ENCODE measurements at regions not wholly inside any gene's neighbourhood (a gene's known extent, or its start where the extent isn't known, plus 50 kb on each side); places are given as distances from the start of the nearest gene placed in this dataset.

GRCh38 chr16:85510041-85510659 lies 103.0 kb upstream of the GSE1 start:
- intact Hi-C loops (cut with micrococcal nuclease; ENCODE audit: unreplicated experiment) (no loop called here), in situ Hi-C loops (cut with HindIII; ENCODE audit: low pct_unique_long_range_greater_than_20kb, low sequenced_read_pairs) (no loop called here)
- ATAC-seq, result no peak
- DNase-seq (ENCODE audit: low read depth, low spot score), result no peak
- ChIA-PET CTCF (no interaction called here), POLR2A (no interaction called here)
- no TSS peak for BruUV-seq (replicated peaks)
- TF ChIP-seq SIN3A (IDR thresholded peaks at IDR 0.05; ENCODE audit: borderline replicate concordance, insufficient read depth, low read depth, low read length) (no peak), REST (IDR thresholded peaks at IDR 0.05; ENCODE audit: insufficient read depth in 1 of 2, low read depth in 2 of 2, low read length in 1 of 2) (no peak), TCF7L2 (IDR thresholded peaks at IDR 0.05; ENCODE audit: low read depth, low read length) (no peak), POLR2AphosphoS5 (IDR thresholded peaks at IDR 0.05; ENCODE audit: low read depth, low read length) (no peak)
- TF ChIP-seq, protein P1, sequence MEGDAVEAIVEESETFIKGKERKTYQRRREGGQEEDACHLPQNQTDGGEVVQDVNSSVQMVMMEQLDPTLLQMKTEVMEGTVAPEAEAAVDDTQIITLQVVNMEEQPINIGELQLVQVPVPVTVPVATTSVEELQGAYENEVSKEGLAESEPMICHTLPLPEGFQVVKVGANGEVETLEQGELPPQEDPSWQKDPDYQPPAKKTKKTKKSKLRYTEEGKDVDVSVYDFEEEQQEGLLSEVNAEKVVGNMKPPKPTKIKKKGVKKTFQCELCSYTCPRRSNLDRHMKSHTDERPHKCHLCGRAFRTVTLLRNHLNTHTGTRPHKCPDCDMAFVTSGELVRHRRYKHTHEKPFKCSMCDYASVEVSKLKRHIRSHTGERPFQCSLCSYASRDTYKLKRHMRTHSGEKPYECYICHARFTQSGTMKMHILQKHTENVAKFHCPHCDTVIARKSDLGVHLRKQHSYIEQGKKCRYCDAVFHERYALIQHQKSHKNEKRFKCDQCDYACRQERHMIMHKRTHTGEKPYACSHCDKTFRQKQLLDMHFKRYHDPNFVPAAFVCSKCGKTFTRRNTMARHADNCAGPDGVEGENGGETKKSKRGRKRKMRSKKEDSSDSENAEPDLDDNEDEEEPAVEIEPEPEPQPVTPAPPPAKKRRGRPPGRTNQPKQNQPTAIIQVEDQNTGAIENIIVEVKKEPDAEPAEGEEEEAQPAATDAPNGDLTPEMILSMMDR (IDR thresholded peaks at IDR 0.05), result no peak
- Histone ChIP-seq H3K4me1 (ENCODE audit: control insufficient read depth, insufficient read depth, low read length) (peaks cover 25% of the 10 kb centered on the region), H3K27ac (ENCODE audit: low read length) (no peak overlapping the region), H3K4me3 (ENCODE audit: low read depth in 2 of 2, low read length in 2 of 2) (no peak overlapping the region), H3K9me3 (ENCODE audit: control insufficient read depth, insufficient read depth, low read depth, low read length) (no peaks in the 10 kb centered on the region), H3K27me3 (ENCODE audit: control insufficient read depth, insufficient read depth, low read length) (no peaks in the 10 kb centered on the region), H3K36me3 (ENCODE audit: control insufficient read depth, insufficient read depth, low read length) (no peaks in the 10 kb centered on the region)

GRCh38 chr16:85511938-85512807 lies 100.9 kb upstream of the GSE1 start:
- Histone ChIP-seq H3K27ac (ENCODE audit: low read length) (peak overlapping the region; percentile 78; the same call in 1 of the 2 replicates), H3K4me3 (ENCODE audit: low read depth in 2 of 2, low read length in 2 of 2) (no peak overlapping the region), H3K36me3 (ENCODE audit: control insufficient read depth, insufficient read depth, low read length) (no peaks in the 10 kb centered on the region), H3K9me3 (ENCODE audit: control insufficient read depth, insufficient read depth, low read depth, low read length) (no peaks in the 10 kb centered on the region), H3K4me1 (ENCODE audit: control insufficient read depth, insufficient read depth, low read length) (peaks cover 34% of the 10 kb centered on the region), H3K27me3 (ENCODE audit: control insufficient read depth, insufficient read depth, low read length) (no peaks in the 10 kb centered on the region)
- ChIA-PET POLR2A (interaction anchor here (0.5 to 0.6 kb wide), 2 partner anchors 36 to 40 kb away, joined by 4 to 8 read pairs; no protein-coding TSS in a partner anchor), CTCF (interaction anchor here (0.7 kb wide), 1 partner anchor 10 kb away, joined by 3 read pairs; no protein-coding TSS in a partner anchor)
- no peak for TF ChIP-seq SIN3A (IDR thresholded peaks at IDR 0.05; ENCODE audit: borderline replicate concordance, insufficient read depth, low read depth, low read length)
- TF ChIP-seq REST (IDR thresholded peaks at IDR 0.05; ENCODE audit: insufficient read depth in 1 of 2, low read depth in 2 of 2, low read length in 1 of 2), result no peak
- no peak for TF ChIP-seq POLR2AphosphoS5 (IDR thresholded peaks at IDR 0.05; ENCODE audit: low read depth, low read length)
- no peak for TF ChIP-seq TCF7L2 (IDR thresholded peaks at IDR 0.05; ENCODE audit: low read depth, low read length)
- TF ChIP-seq, protein P1 (IDR thresholded peaks at IDR 0.05), result no peak
- no TSS peak for BruUV-seq (replicated peaks)
- DNase-seq (ENCODE audit: low read depth, low spot score) (no peak), ATAC-seq (no peak)
- in situ Hi-C loops (cut with HindIII; ENCODE audit: low pct_unique_long_range_greater_than_20kb, low sequenced_read_pairs) (no loop called here), intact Hi-C loops (cut with micrococcal nuclease; ENCODE audit: unreplicated experiment) (no loop called here)
